OCI-LY1 (cell line): ENCODE measurements at regions not wholly inside any gene's neighbourhood (a gene's known extent, or its start where the extent isn't known, plus 50 kb on each side); places are given as distances from the start of the nearest gene placed in this dataset.

Source experiments
- H2AFZ ChIP-seq: fragments of 200-600 bp; sonication (generic), shearing (Covaris generic); 2 replicates; pipeline ENCODE4 v1.6.0; 2014; ENCODE audit warnings: antibody characterized with exemption, mild to moderate bottlenecking, low read length
- H3F3A ChIP-seq: fragments of 200-600 bp; sonication (generic), shearing (Covaris generic); 2 replicates; pipeline ENCODE4 v1.6.0; 2014; ENCODE audit warnings: mild to moderate bottlenecking, antibody characterized with exemption, low read length, moderate library complexity; ENCODE audit not compliant: insufficient read depth
- H3K27ac ChIP-seq: fragments of 200-600 bp; sonication (generic); 2 replicates; pipeline ENCODE4 v1.5.1; 2014; ENCODE audit warnings: low read length, mixed run types, mild to moderate bottlenecking, low read depth; ENCODE audit not compliant: poor library complexity, severe bottlenecking
- H3K27me3 ChIP-seq: fragments of 200-600 bp; sonication (generic); 2 replicates; pipeline ENCODE4 v1.6.0; 2014; ENCODE audit warnings: antibody characterized with exemption, mild to moderate bottlenecking, low read length, moderate library complexity; ENCODE audit not compliant: insufficient read depth
- H3K36me3 ChIP-seq: fragments of 200-600 bp; sonication (generic); 2 replicates; pipeline ENCODE4 v1.6.1; 2014; ENCODE audit warnings: mild to moderate bottlenecking, antibody characterized with exemption, low read length, moderate library complexity, mixed read lengths; ENCODE audit not compliant: insufficient read depth
- H3K4me1 ChIP-seq: fragments of 200-600 bp; sonication (generic); 2 replicates; pipeline ENCODE4 v1.5.1; 2014; ENCODE audit warnings: mild to moderate bottlenecking, low read length, moderate library complexity; ENCODE audit not compliant: insufficient read depth, severe bottlenecking
- H3K4me2 ChIP-seq: fragments of 200-600 bp; sonication (generic), shearing (Covaris generic); 2 replicates; pipeline ENCODE4 v1.6.1; 2014; ENCODE audit warnings: low read length
- H3K4me3 ChIP-seq: fragments of 200-600 bp; sonication (generic); 2 replicates; pipeline ENCODE4 v1.5.1; 2014; ENCODE audit warnings: low read length, low read depth, mild to moderate bottlenecking, mixed read lengths; ENCODE audit not compliant: poor library complexity, severe bottlenecking
- H3K79me2 ChIP-seq: fragments of 200-600 bp; shearing (Covaris generic); 2 replicates; pipeline ENCODE4 v1.6.1; 2016; ENCODE audit warnings: mixed run types, low read length, mixed read lengths; ENCODE audit not compliant: insufficient read depth
- H3K9ac ChIP-seq: fragments of 200-600 bp; sonication (generic), shearing (Covaris generic); 2 replicates; pipeline ENCODE4 v1.6.1; 2014; ENCODE audit warnings: mild to moderate bottlenecking, low read length, mixed read lengths
- H3K9me2 ChIP-seq: fragments of 200-600 bp; sonication (generic), shearing (Covaris generic); 2 replicates; pipeline ENCODE4 v1.6.1; 2014; ENCODE audit warnings: low read depth, mild to moderate bottlenecking, low read length, mixed read lengths
- H3K9me3 ChIP-seq: fragments of 200-600 bp; shearing (Covaris generic); 2 replicates; pipeline ENCODE4 v1.6.1; 2014; ENCODE audit warnings: low read length, mixed read lengths
- H4K20me1 ChIP-seq: fragments of 200-600 bp; sonication (generic), shearing (Covaris generic); 2 replicates; pipeline ENCODE4 v1.6.0; 2016; ENCODE audit warnings: mild to moderate bottlenecking, low read length; ENCODE audit not compliant: insufficient read depth
- EZH2 ChIP-seq: fragments of 200-600 bp; sonication (generic), shearing (Covaris generic); IDR thresholded peaks from 2 replicates; pipeline ENCODE4 v1.8.0; 2017; ENCODE audit warnings: borderline replicate concordance, mixed run types, mild to moderate bottlenecking, antibody characterized with exemption, low read length, moderate library complexity, mixed read lengths
- TF ChIP-seq, protein P1 (sequence below): fragments of 200-600 bp; sonication (generic), shearing (Covaris generic); IDR thresholded peaks from 2 replicates; pipeline ENCODE4 v1.5.1; 2017; ENCODE audit warnings: mild to moderate bottlenecking, antibody characterized with exemption, low read length, moderate library complexity, mixed read lengths

- Histone ChIP-seq H3K9ac (no peak overlapping the region), H3K4me3 (no peak overlapping the region), H3K4me2 (no peak overlapping the region), H3F3A (no peaks in the 10 kb centered on the region), H3K79me2 (no peaks in the 10 kb centered on the region), H3K9me2 (no peaks in the 10 kb centered on the region), H3K27ac (no peak overlapping the region), H3K4me1 (no peaks in the 10 kb centered on the region), H3K27me3 (no peaks in the 10 kb centered on the region), H2AFZ (no peak overlapping the region), H3K9me3 (no peaks in the 10 kb centered on the region), H4K20me1 (no peaks in the 10 kb centered on the region), H3K36me3 (no peaks in the 10 kb centered on the region)
- TF ChIP-seq, protein P1, sequence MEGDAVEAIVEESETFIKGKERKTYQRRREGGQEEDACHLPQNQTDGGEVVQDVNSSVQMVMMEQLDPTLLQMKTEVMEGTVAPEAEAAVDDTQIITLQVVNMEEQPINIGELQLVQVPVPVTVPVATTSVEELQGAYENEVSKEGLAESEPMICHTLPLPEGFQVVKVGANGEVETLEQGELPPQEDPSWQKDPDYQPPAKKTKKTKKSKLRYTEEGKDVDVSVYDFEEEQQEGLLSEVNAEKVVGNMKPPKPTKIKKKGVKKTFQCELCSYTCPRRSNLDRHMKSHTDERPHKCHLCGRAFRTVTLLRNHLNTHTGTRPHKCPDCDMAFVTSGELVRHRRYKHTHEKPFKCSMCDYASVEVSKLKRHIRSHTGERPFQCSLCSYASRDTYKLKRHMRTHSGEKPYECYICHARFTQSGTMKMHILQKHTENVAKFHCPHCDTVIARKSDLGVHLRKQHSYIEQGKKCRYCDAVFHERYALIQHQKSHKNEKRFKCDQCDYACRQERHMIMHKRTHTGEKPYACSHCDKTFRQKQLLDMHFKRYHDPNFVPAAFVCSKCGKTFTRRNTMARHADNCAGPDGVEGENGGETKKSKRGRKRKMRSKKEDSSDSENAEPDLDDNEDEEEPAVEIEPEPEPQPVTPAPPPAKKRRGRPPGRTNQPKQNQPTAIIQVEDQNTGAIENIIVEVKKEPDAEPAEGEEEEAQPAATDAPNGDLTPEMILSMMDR: no peak
- no peak for TF ChIP-seq EZH2
Measured at GRCh38 chr17:12580640-12581039, 85.0 kb upstream of the MYOCD start.

- H3K9me2 ChIP-seq: no peaks in the 10 kb centered on the region
- H3K27me3 ChIP-seq: no peaks in the 10 kb centered on the region
- no peak overlapping the region for H2AFZ ChIP-seq
- H3K27ac ChIP-seq: no peak overlapping the region
- H3K9ac ChIP-seq: no peak overlapping the region
- TF ChIP-seq, protein P1: no peak
- no peak for TF ChIP-seq EZH2
- H3K36me3 ChIP-seq: no peaks in the 10 kb centered on the region
- no peaks in the 10 kb centered on the region for H3K9me3 ChIP-seq
- no peaks in the 10 kb centered on the region for H3K4me1 ChIP-seq
- H3K4me3 ChIP-seq: no peak overlapping the region
- H3F3A ChIP-seq: no peaks in the 10 kb centered on the region
- H3K79me2 ChIP-seq: no peaks in the 10 kb centered on the region
- no peaks in the 10 kb centered on the region for H4K20me1 ChIP-seq
- no peak overlapping the region for H3K4me2 ChIP-seq
Measured at GRCh38 chr17:12584727-12585126, 81.0 kb upstream of the MYOCD start.

GRCh38 chr17:12588531-12588930 is 77.2 kb upstream of the MYOCD start:
- no peak overlapping the region for H3K4me3 ChIP-seq
- H3K4me1 ChIP-seq: no peaks in the 10 kb centered on the region

More at GRCh38 chr17:12588531-12588930, 77.2 kb upstream of the MYOCD start:
- TF ChIP-seq, protein P1: no peak
- no peak for TF ChIP-seq EZH2
- H3K27ac ChIP-seq: no peak overlapping the region
- no peaks in the 10 kb centered on the region for H3K27me3 ChIP-seq
- H3K79me2 ChIP-seq: no peaks in the 10 kb centered on the region
- no peak overlapping the region for H3K4me2 ChIP-seq
- H3K9me3 ChIP-seq: no peaks in the 10 kb centered on the region
- H3K36me3 ChIP-seq: no peaks in the 10 kb centered on the region; the same call in 1 of the 2 replicates
- no peaks in the 10 kb centered on the region for H3K9me2 ChIP-seq
- no peaks in the 10 kb centered on the region for H3F3A ChIP-seq
- no peaks in the 10 kb centered on the region for H4K20me1 ChIP-seq
- H3K9ac ChIP-seq: no peak overlapping the region
- H2AFZ ChIP-seq: no peak overlapping the region
